ENCODE measurements at regions not wholly inside any gene's neighbourhood (a gene's known extent, or its start where the extent isn't known, plus 50 kb on each side); places are given as distances from the start of the nearest gene placed in this dataset.

GRCh38 chr11:13152264-13152663 lies 125.3 kb upstream of the BMAL1 start:
- TF ChIP-seq POLR2A (IDR thresholded peaks at IDR 0.05) (no peak), CTCF (IDR thresholded peaks at IDR 0.05) (no peak)
